ENCODE measurements at regions not wholly inside any gene's neighbourhood (a gene's known extent, or its start where the extent isn't known, plus 50 kb on each side); places are given as distances from the start of the nearest gene placed in this dataset.

DNA sequence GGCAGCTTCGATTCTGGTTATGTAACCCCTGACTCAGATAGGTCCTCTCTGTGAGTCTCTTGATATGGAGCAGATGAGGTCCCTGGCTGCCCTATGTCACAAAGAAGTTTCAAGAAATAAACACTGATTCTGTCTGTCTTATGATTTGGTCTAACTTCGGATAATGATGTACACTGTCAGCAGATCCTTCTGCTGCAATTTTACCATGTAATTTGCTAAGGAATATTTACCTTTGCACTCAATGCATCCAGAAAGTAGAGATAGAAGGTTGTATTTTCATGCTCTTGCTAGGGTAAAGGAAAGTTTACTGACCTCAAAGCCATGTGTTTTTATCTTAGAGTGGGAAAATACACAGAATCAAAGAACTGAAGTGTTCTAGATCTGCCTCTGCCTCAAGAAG lies 98.2 kb downstream of the KLF5 start:
- TF ChIP-seq OSR1 (CRISPR knock-in tag; IDR thresholded peaks at IDR 0.05) (no peak), BACH2 (CRISPR knock-in tag; IDR thresholded peaks at IDR 0.05; ENCODE audit: borderline replicate concordance) (no peak), RARB (CRISPR knock-in tag; IDR thresholded peaks at IDR 0.05) (no peak), ISL1 (CRISPR knock-in tag; IDR thresholded peaks at IDR 0.05) (no peak), SNAI2 (CRISPR knock-in tag; IDR thresholded peaks at IDR 0.05) (no peak), ZFP3 (CRISPR knock-in tag; IDR thresholded peaks at IDR 0.05) (no peak), ZNF70 (CRISPR knock-in tag; IDR thresholded peaks at IDR 0.05) (no peak), ARNTL (CRISPR knock-in tag; IDR thresholded peaks at IDR 0.05; ENCODE audit: borderline replicate concordance, low read depth) (no peak)
